Suprapubic skin (tissue), 3 donors: ENCODE measurements at regions not wholly inside any gene's neighbourhood (a gene's known extent, or its start where the extent isn't known, plus 50 kb on each side); places are given as distances from the start of the nearest gene placed in this dataset.

Experiments
- POLR2A ChIP-seq, 2 donors: fragments of 450-650 bp; IDR thresholded peaks; one replicate each; pipeline ENCODE4 v1.6.1; 2017; ENCODE audit warnings: antibody characterized with exemption in 2 of 2, mild to moderate bottlenecking in 2 of 2, moderate library complexity in 2 of 2
- TF ChIP-seq, protein P1 (sequence below), 2 donors: fragments of 200-600 bp in 1 of 2; fragments of 450-650 bp in 1 of 2; sonication (generic) in 1 of 2; IDR thresholded peaks; one replicate each; pipeline ENCODE4 v1.5.1; 2016 to 2019; ENCODE audit warnings: antibody characterized with exemption in 2 of 2, mild to moderate bottlenecking in 1 of 2, moderate library complexity in 1 of 2

DNA sequence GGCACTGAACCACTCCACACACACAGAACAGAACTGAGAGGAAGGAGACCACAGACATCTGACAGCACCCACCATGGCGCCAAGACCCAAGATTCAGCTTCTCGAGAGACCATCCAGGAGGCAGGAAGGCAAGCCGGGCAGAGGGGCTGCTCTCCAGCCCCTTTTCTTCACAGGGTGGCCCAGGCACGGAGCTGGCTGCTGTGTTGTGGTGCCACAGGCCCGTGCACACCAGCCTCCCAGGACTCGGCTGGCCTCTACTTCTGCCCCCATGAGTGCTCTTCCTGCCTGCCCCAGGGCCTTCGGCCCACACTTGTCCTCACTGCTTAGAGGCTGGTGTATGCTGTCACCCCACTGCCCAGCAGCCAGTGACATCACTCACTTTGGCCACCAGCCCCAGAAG, 547.6 kb upstream of the RAB6C start:
- TF ChIP-seq POLR2A (IDR thresholded peaks at IDR 0.05), result no peak
- TF ChIP-seq, protein P1, sequence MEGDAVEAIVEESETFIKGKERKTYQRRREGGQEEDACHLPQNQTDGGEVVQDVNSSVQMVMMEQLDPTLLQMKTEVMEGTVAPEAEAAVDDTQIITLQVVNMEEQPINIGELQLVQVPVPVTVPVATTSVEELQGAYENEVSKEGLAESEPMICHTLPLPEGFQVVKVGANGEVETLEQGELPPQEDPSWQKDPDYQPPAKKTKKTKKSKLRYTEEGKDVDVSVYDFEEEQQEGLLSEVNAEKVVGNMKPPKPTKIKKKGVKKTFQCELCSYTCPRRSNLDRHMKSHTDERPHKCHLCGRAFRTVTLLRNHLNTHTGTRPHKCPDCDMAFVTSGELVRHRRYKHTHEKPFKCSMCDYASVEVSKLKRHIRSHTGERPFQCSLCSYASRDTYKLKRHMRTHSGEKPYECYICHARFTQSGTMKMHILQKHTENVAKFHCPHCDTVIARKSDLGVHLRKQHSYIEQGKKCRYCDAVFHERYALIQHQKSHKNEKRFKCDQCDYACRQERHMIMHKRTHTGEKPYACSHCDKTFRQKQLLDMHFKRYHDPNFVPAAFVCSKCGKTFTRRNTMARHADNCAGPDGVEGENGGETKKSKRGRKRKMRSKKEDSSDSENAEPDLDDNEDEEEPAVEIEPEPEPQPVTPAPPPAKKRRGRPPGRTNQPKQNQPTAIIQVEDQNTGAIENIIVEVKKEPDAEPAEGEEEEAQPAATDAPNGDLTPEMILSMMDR (IDR thresholded peaks at IDR 0.05), result no peak
